Mesendoderm (in vitro differentiated cells): ENCODE measurements at regions not wholly inside any gene's neighbourhood (a gene's known extent, or its start where the extent isn't known, plus 50 kb on each side); places are given as distances from the start of the nearest gene placed in this dataset.
"Not testable (repeated sequence)": the region's sequence is repeated elsewhere in the genome, so short reads cannot be mapped to it uniquely, and the experiment has no call there.

Source experiments
- DNase-seq: peaks from one replicate; pipeline ENCODE4 v3.0.0; 2013
- H2AK5ac ChIP-seq: 2 replicates; pipeline ENCODE4 v1.6.1; 2013; ENCODE audit warnings: low read length, inconsistent platforms
- H2BK120ac ChIP-seq: 2 replicates; pipeline ENCODE4 v1.6.1; 2013; ENCODE audit warnings: low read depth, mild to moderate bottlenecking, low read length, moderate library complexity, mixed read lengths
- H2BK15ac ChIP-seq: replicated peaks from 2 replicates; pipeline ENCODE4 v1.6.1; 2013; ENCODE audit warnings: low read depth, mild to moderate bottlenecking, moderate library complexity
- H2BK5ac ChIP-seq: 2 replicates; pipeline ENCODE4 v1.6.1; 2013; ENCODE audit warnings: low read length, inconsistent platforms
- H3K18ac ChIP-seq: 2 replicates; pipeline ENCODE4 v1.6.1; 2013; ENCODE audit warnings: mild to moderate bottlenecking, low read length, mixed read lengths
- H3K23ac ChIP-seq: one replicate; pipeline ENCODE4 v1.6.1; 2013; ENCODE audit warnings: low read length
- H3K27ac ChIP-seq: 2 replicates; pipeline ENCODE4 v1.5.1; 2013; ENCODE audit warnings: low read depth, mild to moderate bottlenecking, inconsistent platforms, low read length, moderate library complexity
- H3K27me3 ChIP-seq: 2 replicates; pipeline ENCODE4 v1.6.1; 2013; ENCODE audit warnings: low read length, control low read depth, mild to moderate bottlenecking, inconsistent platforms; ENCODE audit not compliant: insufficient read depth, poor library complexity
- H3K36me3 ChIP-seq: 2 replicates; pipeline ENCODE4 v1.6.1; 2013; ENCODE audit warnings: low read length, inconsistent platforms; ENCODE audit not compliant: control insufficient read depth, insufficient read depth
- H3K4ac ChIP-seq: one replicate; pipeline ENCODE4 v1.6.1; 2013; ENCODE audit warnings: low read depth, mild to moderate bottlenecking, low read length, moderate library complexity
- H3K4me1 ChIP-seq: 2 replicates; pipeline ENCODE4 v1.6.1; 2013; ENCODE audit warnings: low read depth, low read length, inconsistent platforms; ENCODE audit not compliant: control insufficient read depth
- H3K4me2 ChIP-seq: 2 replicates; pipeline ENCODE4 v1.6.1; 2013; ENCODE audit warnings: low read length
- H3K4me3 ChIP-seq: 2 replicates; pipeline ENCODE4 v1.5.1; 2013; ENCODE audit warnings: mild to moderate bottlenecking, low read length
- H3K56ac ChIP-seq: one replicate; pipeline ENCODE4 v1.6.1; 2013; ENCODE audit warnings: low read length
- H3K79me1 ChIP-seq: 2 replicates; pipeline ENCODE4 v1.6.1; 2013; ENCODE audit warnings: low read length, inconsistent platforms
- H3K79me2 ChIP-seq: 2 replicates; pipeline ENCODE4 v1.6.1; 2013; ENCODE audit warnings: mild to moderate bottlenecking, low read length; ENCODE audit not compliant: control insufficient read depth, insufficient read depth
- H3K9ac ChIP-seq: 2 replicates; pipeline ENCODE4 v1.6.1; 2013; ENCODE audit warnings: low read length, inconsistent platforms
- H4K5ac ChIP-seq: one replicate; pipeline ENCODE4 v1.6.1; 2013; ENCODE audit warnings: low read length
- H4K8ac ChIP-seq: one replicate; pipeline ENCODE4 v1.6.1; 2013; ENCODE audit warnings: low read depth, mild to moderate bottlenecking, control low read depth, low read length, moderate library complexity
- WGBS: extraction: QIAGEN DNeasy Blood & Tissue Kit; methylation state at CpG from one replicate; pipeline ENCODE4 v1.1.7; 2013; ENCODE audit warnings: low lambda C conversion rate, missing lambda C conversion rate; ENCODE audit not compliant: insufficient coverage; ENCODE audit errors: extremely low coverage; 5-methylcytosine and 5-hydroxymethylcytosine counted together

- H3K36me3 ChIP-seq, H3K4me1 ChIP-seq, H3K23ac ChIP-seq, H2BK5ac ChIP-seq, H4K5ac ChIP-seq, H2BK120ac ChIP-seq, H3K27me3 ChIP-seq, DNase-seq, H3K27ac ChIP-seq, H4K8ac ChIP-seq, H3K18ac ChIP-seq, H3K9ac ChIP-seq, H3K79me1 ChIP-seq, H3K79me2 ChIP-seq, H2BK15ac ChIP-seq, H3K56ac ChIP-seq, H2AK5ac ChIP-seq, H3K4ac ChIP-seq, H3K4me2 ChIP-seq, H3K4me3 ChIP-seq: not testable (repeated sequence)
- no CpG with 5 or more reads among the region's 11 CpGs for whole genome bisulfite sequencing
These were observed 174.8 kb downstream of the LAT start for GRCh38 chr16:29159603-29160002.

- Histone ChIP-seq H3K27me3 (no peaks in the 10 kb centered on the region), H3K36me3 (no peaks in the 10 kb centered on the region), H3K4ac (no peak overlapping the region), H3K9ac (no peak overlapping the region), H3K18ac (no peak overlapping the region), H2BK120ac (no peak overlapping the region), H4K5ac (no peak overlapping the region), H3K4me1 (no peaks in the 10 kb centered on the region), H3K4me2 (no peak overlapping the region), H3K27ac (no peak overlapping the region), H3K4me3 (no peak overlapping the region), H4K8ac (no peak overlapping the region), H3K56ac (no peak overlapping the region), H3K79me2 (no peaks in the 10 kb centered on the region), H3K23ac (no peak overlapping the region), H3K79me1 (no peaks in the 10 kb centered on the region), H2AK5ac (no peak overlapping the region), H2BK5ac (no peak overlapping the region), H2BK15ac (no peak overlapping the region)
- no peak for DNase-seq
- WGBS = no CpG with 5 or more reads among the region's 29 CpGs
These were observed 173.9 kb downstream of the LAT start for GRCh38 chr16:29158785-29159184.

GRCh38 chr16:29158031-29158784 lies 173.4 kb downstream of the LAT start:
- H3K9ac ChIP-seq, H3K23ac ChIP-seq, H2AK5ac ChIP-seq, H3K79me1 ChIP-seq, DNase-seq, H3K27me3 ChIP-seq, H2BK5ac ChIP-seq, H3K4ac ChIP-seq, H3K79me2 ChIP-seq, H4K5ac ChIP-seq, H3K4me1 ChIP-seq, H2BK120ac ChIP-seq, H3K18ac ChIP-seq, H3K36me3 ChIP-seq, H3K4me2 ChIP-seq, H3K4me3 ChIP-seq, H2BK15ac ChIP-seq, H4K8ac ChIP-seq, H3K56ac ChIP-seq: not testable (repeated sequence)
- peak overlapping the region; percentile 45 for H3K27ac ChIP-seq
- no CpG with 5 or more reads among the region's 37 CpGs for WGBS

DNA sequence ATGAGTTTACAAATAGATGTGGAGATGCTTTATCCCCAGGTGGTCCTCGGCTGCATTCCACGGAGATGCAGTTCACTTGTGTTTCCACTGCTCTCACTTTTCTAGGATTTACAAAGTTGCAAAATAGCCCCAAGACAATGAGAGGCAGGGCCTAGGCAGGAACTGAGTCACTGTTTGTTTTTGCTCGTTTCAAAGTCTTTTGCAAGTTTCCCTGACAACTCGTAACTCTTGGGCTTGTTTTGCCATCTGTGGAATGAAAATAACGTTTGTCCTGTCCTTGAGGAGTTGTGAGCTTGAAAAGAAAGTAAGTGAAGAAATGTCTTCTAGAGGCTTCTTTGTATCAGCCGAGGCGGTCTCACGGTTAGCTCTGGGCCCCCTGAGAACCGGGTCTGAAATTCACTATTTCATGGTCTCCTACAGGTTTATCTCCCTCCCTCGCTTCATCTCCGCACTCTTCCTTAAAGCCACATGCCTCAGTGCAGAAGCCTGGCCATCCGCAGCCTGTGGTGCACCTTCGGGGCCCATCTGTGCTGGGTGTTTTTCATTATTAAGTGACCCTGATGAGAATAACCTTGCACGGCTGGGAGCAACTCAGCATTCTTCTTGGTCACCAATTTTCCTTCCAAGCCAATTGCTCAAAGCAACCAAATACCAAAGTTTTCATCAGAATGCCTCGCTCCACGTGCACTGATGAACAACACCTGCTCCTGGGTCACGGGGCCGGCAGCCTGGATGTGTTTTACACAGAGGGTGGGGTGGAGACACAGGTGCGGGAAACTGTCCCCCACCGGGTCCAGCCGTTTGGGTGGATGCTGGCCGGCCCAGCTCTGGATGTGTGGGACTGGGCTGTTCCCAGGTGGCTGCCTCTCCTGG lies 172.4 kb downstream of the LAT start:
- H4K8ac ChIP-seq, H3K9ac ChIP-seq, H3K18ac ChIP-seq, H2BK15ac ChIP-seq, H3K4me2 ChIP-seq, H3K4ac ChIP-seq, H3K79me1 ChIP-seq, H2BK5ac ChIP-seq, H4K5ac ChIP-seq, H3K36me3 ChIP-seq, H3K56ac ChIP-seq, H3K79me2 ChIP-seq, H3K27me3 ChIP-seq, H3K23ac ChIP-seq, H3K4me3 ChIP-seq, H2BK120ac ChIP-seq, H2AK5ac ChIP-seq, H3K4me1 ChIP-seq: not testable (repeated sequence)
- H3K27ac ChIP-seq = peak overlapping the region; percentile 45
- WGBS = no CpG with 5 or more reads among the region's 22 CpGs
- peak; percentile 97 for DNase-seq

- no peaks in the 10 kb centered on the region for H3K4me1 ChIP-seq
- whole genome bisulfite sequencing = no CpG with 5 or more reads among the region's 11 CpGs
These were observed 171.7 kb downstream of the LAT start for GRCh38 chr16:29156511-29156910.

More at GRCh38 chr16:29156511-29156910, 171.7 kb downstream of the LAT start:
- Histone ChIP-seq H3K18ac (no peak overlapping the region), H2BK5ac (no peak overlapping the region), H2BK15ac (no peak overlapping the region), H2AK5ac (no peak overlapping the region), H4K5ac (no peak overlapping the region), H3K79me1 (no peaks in the 10 kb centered on the region), H3K23ac (peak overlapping the region; percentile 45), H3K4ac (no peak overlapping the region), H3K4me3 (no peak overlapping the region), H3K27ac (peak overlapping the region; percentile 52), H3K9ac (no peak overlapping the region), H3K56ac (peak overlapping the region; percentile 42), H2BK120ac (no peak overlapping the region), H3K79me2 (no peaks in the 10 kb centered on the region), H4K8ac (no peak overlapping the region), H3K36me3 (no peaks in the 10 kb centered on the region), H3K4me2 (no peak overlapping the region), H3K27me3 (no peaks in the 10 kb centered on the region)
- peak; percentile 26 for DNase-seq
